ENCODE measurements at regions not wholly inside any gene's neighbourhood (a gene's known extent, or its start where the extent isn't known, plus 50 kb on each side); places are given as distances from the start of the nearest gene placed in this dataset.
"Not testable (repeated sequence)": the region's sequence is repeated elsewhere in the genome, so short reads cannot be mapped to it uniquely, and the experiment has no call there.

- TF ChIP-seq POLR2AphosphoS5 (IDR thresholded peaks at IDR 0.05; ENCODE audit: insufficient read depth, low read depth, low read length) (peak; percentile 57), POLR2A (IDR thresholded peaks at IDR 0.05; ENCODE audit: low read depth, low read length) (peak; percentile 56)
- not testable (repeated sequence) for TF ChIP-seq CTCF (IDR thresholded peaks at IDR 0.05; ENCODE audit: extremely low read depth in 1 of 2, insufficient read depth in 1 of 2, low read depth in 1 of 2, low read length in 2 of 2); EZH2 (IDR thresholded peaks at IDR 0.05; ENCODE audit: borderline replicate concordance, low read depth, low read length, severe bottlenecking); JUN (IDR thresholded peaks at IDR 0.05; ENCODE audit: borderline replicate concordance, insufficient read depth, insufficient read length, low read depth); MAX (IDR thresholded peaks at IDR 0.05; ENCODE audit: insufficient read depth, insufficient read length); GATA2 (IDR thresholded peaks at IDR 0.05; ENCODE audit: insufficient read depth, insufficient read length, low read depth, low read length); MYC (IDR thresholded peaks at IDR 0.05; ENCODE audit: low read depth, low read length); FOS (IDR thresholded peaks at IDR 0.05; ENCODE audit: borderline replicate concordance, insufficient read depth, low read length)
These were observed 96.3 kb upstream of the SAMD11 start for GRCh38 chr1:827211-828063.
